Fibroblast of peridontal ligament (primary cell): ENCODE measurements at regions not wholly inside any gene's neighbourhood (a gene's known extent, or its start where the extent isn't known, plus 50 kb on each side); places are given as distances from the start of the nearest gene placed in this dataset.

Experiments used
- DNase-seq: peaks from one replicate; pipeline ENCODE4 v3.0.0-alpha.2; 2010; ENCODE audit errors: extremely low read depth

- no peak for DNase-seq
Observed at GRCh38 chr4:123747016-123747415, 350.4 kb downstream of the SPRY1 start.

- no peak for DNase-seq
Observed at GRCh38 chr4:123748806-123749205, 352.2 kb downstream of the SPRY1 start.

- DNase-seq, result no peak
Observed at GRCh38 chr4:123749383-123749782, 352.8 kb downstream of the SPRY1 start.

GRCh38 chr4:123750044-123750443 is 353.4 kb downstream of the SPRY1 start:
- DNase-seq, result no peak

- DNase-seq, result no peak
Observed at GRCh38 chr4:123755655-123756054, 359.1 kb downstream of the SPRY1 start.

- peak; percentile 33 for DNase-seq
Observed at GRCh38 chr4:123767806-123768205, 371.2 kb downstream of the SPRY1 start.

GRCh38 chr4:123770884-123771283 is 374.3 kb downstream of the SPRY1 start:
- no peak for DNase-seq

GRCh38 chr4:123776267-123776666 is 379.7 kb downstream of the SPRY1 start:
- DNase-seq, result no peak

GRCh38 chr4:123777373-123777772 is 380.8 kb downstream of the SPRY1 start:
- DNase-seq, result peak; percentile 98

- DNase-seq, result peak; percentile 59
Observed at GRCh38 chr4:123783151-123783790, 386.7 kb downstream of the SPRY1 start.

GRCh38 chr4:123783921-123784320 is 387.3 kb downstream of the SPRY1 start:
- peak; percentile 48 for DNase-seq

GRCh38 chr4:123784626-123785025 is 388.0 kb downstream of the SPRY1 start:
- DNase-seq, result peak; percentile 58

GRCh38 chr4:123785538-123785937 is 388.9 kb downstream of the SPRY1 start:
- peak; percentile 93 for DNase-seq

- no peak for DNase-seq
Observed at GRCh38 chr4:123786163-123786915, 389.7 kb downstream of the SPRY1 start.

- peak; percentile 43 for DNase-seq
Observed at GRCh38 chr4:123786920-123787319, 390.3 kb downstream of the SPRY1 start.

- DNase-seq, result peak; percentile 6
Observed at GRCh38 chr4:123787512-123788080, 391.0 kb downstream of the SPRY1 start.

GRCh38 chr4:123788577-123788976 is 392.0 kb downstream of the SPRY1 start:
- DNase-seq, result peak; percentile 83

GRCh38 chr4:123790681-123791080 is 394.1 kb downstream of the SPRY1 start:
- DNase-seq, result peak; percentile 14

GRCh38 chr4:123802082-123802645 is 405.6 kb downstream of the SPRY1 start:
- DNase-seq, result no peak

- no peak for DNase-seq
Observed at GRCh38 chr4:123802933-123803332, 406.3 kb downstream of the SPRY1 start.

GRCh38 chr4:123804196-123804721 is 407.7 kb downstream of the SPRY1 start:
- DNase-seq, result no peak

GRCh38 chr4:123806056-123806455 is 409.5 kb downstream of the SPRY1 start:
- DNase-seq, result no peak
